SK-N-SH (cell line): ENCODE measurements at regions not wholly inside any gene's neighbourhood (a gene's known extent, or its start where the extent isn't known, plus 50 kb on each side); places are given as distances from the start of the nearest gene placed in this dataset.

ENCODE experiments used
- ELF1 ChIP-seq: IDR thresholded peaks from 2 replicates; pipeline ENCODE4 v1.4.0; 2012
- EP300 ChIP-seq, 2 experiments: IDR thresholded peaks; 2 replicates each; pipeline versions ENCODE4 v1.4.0 to v1.6.1; 2012; ENCODE audit warnings: borderline replicate concordance in 1 of 2, low read depth in 1 of 2, low read length in 1 of 2
- GABPA ChIP-seq: IDR thresholded peaks from 2 replicates; pipeline ENCODE4 v1.4.0; 2012; ENCODE audit warnings: low read depth, mild to moderate bottlenecking
- TF ChIP-seq, protein P1 (sequence below): IDR thresholded peaks from 2 replicates; pipeline ENCODE4 v1.6.1; 2012; ENCODE audit warnings: mild to moderate bottlenecking, low read depth, low read length, moderate library complexity
- TF ChIP-seq, protein P2 (sequence below): IDR thresholded peaks from 2 replicates; pipeline ENCODE4; 2012

GRCh38 chr3:178310949-178311348 lies 225.3 kb upstream of the KCNMB2 start:
- no peak for TF ChIP-seq EP300 (IDR thresholded peaks at IDR 0.05; ENCODE audit: borderline replicate concordance in 1 of 2, low read depth in 1 of 2, low read length in 1 of 2)
- TF ChIP-seq, protein P1, sequence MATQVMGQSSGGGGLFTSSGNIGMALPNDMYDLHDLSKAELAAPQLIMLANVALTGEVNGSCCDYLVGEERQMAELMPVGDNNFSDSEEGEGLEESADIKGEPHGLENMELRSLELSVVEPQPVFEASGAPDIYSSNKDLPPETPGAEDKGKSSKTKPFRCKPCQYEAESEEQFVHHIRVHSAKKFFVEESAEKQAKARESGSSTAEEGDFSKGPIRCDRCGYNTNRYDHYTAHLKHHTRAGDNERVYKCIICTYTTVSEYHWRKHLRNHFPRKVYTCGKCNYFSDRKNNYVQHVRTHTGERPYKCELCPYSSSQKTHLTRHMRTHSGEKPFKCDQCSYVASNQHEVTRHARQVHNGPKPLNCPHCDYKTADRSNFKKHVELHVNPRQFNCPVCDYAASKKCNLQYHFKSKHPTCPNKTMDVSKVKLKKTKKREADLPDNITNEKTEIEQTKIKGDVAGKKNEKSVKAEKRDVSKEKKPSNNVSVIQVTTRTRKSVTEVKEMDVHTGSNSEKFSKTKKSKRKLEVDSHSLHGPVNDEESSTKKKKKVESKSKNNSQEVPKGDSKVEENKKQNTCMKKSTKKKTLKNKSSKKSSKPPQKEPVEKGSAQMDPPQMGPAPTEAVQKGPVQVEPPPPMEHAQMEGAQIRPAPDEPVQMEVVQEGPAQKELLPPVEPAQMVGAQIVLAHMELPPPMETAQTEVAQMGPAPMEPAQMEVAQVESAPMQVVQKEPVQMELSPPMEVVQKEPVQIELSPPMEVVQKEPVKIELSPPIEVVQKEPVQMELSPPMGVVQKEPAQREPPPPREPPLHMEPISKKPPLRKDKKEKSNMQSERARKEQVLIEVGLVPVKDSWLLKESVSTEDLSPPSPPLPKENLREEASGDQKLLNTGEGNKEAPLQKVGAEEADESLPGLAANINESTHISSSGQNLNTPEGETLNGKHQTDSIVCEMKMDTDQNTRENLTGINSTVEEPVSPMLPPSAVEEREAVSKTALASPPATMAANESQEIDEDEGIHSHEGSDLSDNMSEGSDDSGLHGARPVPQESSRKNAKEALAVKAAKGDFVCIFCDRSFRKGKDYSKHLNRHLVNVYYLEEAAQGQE = no peak
- TF ChIP-seq ELF1 = no peak
- no peak for TF ChIP-seq GABPA
- TF ChIP-seq, protein P2, sequence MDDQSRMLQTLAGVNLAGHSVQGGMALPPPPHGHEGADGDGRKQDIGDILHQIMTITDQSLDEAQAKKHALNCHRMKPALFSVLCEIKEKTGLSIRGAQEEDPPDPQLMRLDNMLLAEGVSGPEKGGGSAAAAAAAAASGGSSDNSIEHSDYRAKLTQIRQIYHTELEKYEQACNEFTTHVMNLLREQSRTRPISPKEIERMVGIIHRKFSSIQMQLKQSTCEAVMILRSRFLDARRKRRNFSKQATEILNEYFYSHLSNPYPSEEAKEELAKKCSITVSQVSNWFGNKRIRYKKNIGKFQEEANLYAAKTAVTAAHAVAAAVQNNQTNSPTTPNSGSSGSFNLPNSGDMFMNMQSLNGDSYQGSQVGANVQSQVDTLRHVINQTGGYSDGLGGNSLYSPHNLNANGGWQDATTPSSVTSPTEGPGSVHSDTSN = no peak
